ENCODE measurements at regions not wholly inside any gene's neighbourhood (a gene's known extent, or its start where the extent isn't known, plus 50 kb on each side); places are given as distances from the start of the nearest gene placed in this dataset.

DNA sequence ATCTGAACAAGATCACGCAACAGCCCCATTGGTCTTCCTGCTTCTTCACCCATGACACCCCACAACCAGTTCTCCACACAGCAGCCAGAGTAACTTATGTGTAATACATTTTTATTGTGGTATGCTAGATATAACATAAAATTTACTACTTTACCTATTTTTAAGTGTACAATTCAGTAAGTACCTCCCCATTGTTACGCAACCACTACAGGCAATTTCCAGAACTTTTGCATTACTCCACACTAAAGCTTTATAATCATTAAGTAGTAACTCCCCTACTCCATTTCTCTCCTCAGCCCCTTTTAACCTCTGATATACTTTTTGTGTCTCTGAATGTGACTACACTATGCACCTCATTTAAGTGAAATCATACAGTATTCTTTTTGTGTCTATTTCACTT, 575.4 kb upstream of the CADM1 start:
- H3K9me3 Mint-ChIP-seq (ENCODE audit: unreplicated experiment) = no peaks in the 10 kb centered on the region
- H3K4me3 Mint-ChIP-seq (ENCODE audit: unreplicated experiment) = no peak overlapping the region
- no peak overlapping the region for H3K27ac Mint-ChIP-seq (ENCODE audit: unreplicated experiment)
- TF ChIP-seq, protein P1, sequence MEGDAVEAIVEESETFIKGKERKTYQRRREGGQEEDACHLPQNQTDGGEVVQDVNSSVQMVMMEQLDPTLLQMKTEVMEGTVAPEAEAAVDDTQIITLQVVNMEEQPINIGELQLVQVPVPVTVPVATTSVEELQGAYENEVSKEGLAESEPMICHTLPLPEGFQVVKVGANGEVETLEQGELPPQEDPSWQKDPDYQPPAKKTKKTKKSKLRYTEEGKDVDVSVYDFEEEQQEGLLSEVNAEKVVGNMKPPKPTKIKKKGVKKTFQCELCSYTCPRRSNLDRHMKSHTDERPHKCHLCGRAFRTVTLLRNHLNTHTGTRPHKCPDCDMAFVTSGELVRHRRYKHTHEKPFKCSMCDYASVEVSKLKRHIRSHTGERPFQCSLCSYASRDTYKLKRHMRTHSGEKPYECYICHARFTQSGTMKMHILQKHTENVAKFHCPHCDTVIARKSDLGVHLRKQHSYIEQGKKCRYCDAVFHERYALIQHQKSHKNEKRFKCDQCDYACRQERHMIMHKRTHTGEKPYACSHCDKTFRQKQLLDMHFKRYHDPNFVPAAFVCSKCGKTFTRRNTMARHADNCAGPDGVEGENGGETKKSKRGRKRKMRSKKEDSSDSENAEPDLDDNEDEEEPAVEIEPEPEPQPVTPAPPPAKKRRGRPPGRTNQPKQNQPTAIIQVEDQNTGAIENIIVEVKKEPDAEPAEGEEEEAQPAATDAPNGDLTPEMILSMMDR (IDR thresholded peaks at IDR 0.05) = no peak
- DNase-seq (ENCODE audit: extremely low spot score, unreplicated experiment) = no peak
- peaks cover 56% of the 10 kb centered on the region for H3K27me3 Mint-ChIP-seq (ENCODE audit: unreplicated experiment)
- H3K36me3 Mint-ChIP-seq (ENCODE audit: unreplicated experiment) = no peaks in the 10 kb centered on the region
- no peaks in the 10 kb centered on the region for H3K4me1 Mint-ChIP-seq (ENCODE audit: unreplicated experiment)

DNA sequence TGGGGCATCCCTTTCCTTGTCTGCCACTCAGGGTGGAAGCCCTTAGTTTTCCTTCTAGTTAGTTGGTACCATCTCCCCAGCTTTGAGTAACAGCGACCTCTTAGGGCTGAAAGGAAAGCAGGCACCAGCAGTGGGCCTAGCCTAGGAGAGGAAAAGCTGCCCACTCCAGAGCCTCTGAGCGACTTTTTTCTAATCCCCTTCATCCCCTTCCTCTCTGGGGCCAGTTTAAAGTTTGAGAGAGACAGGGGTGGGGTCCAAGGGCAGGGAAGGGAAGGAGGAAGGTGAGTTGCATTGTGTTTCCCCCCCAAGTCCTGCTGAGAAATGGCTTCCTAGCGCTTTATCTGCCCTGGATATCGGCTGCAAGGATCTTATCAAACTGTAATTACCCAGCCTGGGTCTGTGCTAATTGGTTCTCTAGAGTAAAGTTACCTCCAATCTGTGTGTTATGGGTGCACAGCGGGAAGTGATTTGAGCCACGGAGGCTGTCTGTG, 573.9 kb upstream of the CADM1 start:
- Mint-ChIP-seq H3K27me3 (ENCODE audit: unreplicated experiment) (peaks cover 46% of the 10 kb centered on the region), H3K4me1 (ENCODE audit: unreplicated experiment) (no peaks in the 10 kb centered on the region), H3K4me3 (ENCODE audit: unreplicated experiment) (no peak overlapping the region), H3K27ac (ENCODE audit: unreplicated experiment) (no peak overlapping the region), H3K9me3 (ENCODE audit: unreplicated experiment) (no peaks in the 10 kb centered on the region), H3K36me3 (ENCODE audit: unreplicated experiment) (no peaks in the 10 kb centered on the region)
- DNase-seq (ENCODE audit: extremely low spot score, unreplicated experiment) = no peak
- TF ChIP-seq, protein P1 (IDR thresholded peaks at IDR 0.05) = peak; percentile 57

DNA sequence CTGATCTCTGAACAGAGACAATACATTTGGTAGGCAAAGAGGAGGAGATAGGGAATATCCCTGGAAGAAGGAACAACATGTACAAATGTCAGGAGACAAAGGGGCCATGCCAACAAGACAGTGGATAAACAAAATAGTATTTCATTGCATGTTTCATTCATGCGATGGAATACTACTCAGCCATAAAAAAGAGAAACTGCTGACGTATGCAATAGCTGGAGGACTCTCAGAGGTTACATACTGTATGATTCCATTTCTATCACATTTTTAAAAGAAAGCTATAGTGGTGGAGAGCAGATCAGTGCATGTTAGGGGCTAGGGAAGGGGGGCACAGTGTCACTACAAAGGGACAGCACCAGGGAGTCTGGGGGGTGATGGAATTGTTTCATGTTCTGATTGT, 572.9 kb upstream of the CADM1 start:
- DNase-seq (ENCODE audit: extremely low spot score, unreplicated experiment) = no peak
- Mint-ChIP-seq H3K9me3 (ENCODE audit: unreplicated experiment) (no peaks in the 10 kb centered on the region), H3K36me3 (ENCODE audit: unreplicated experiment) (no peaks in the 10 kb centered on the region), H3K27ac (ENCODE audit: unreplicated experiment) (no peak overlapping the region), H3K4me3 (ENCODE audit: unreplicated experiment) (no peak overlapping the region), H3K27me3 (ENCODE audit: unreplicated experiment) (peaks cover 43% of the 10 kb centered on the region), H3K4me1 (ENCODE audit: unreplicated experiment) (no peaks in the 10 kb centered on the region)
- TF ChIP-seq, protein P1 (IDR thresholded peaks at IDR 0.05) = no peak

DNA sequence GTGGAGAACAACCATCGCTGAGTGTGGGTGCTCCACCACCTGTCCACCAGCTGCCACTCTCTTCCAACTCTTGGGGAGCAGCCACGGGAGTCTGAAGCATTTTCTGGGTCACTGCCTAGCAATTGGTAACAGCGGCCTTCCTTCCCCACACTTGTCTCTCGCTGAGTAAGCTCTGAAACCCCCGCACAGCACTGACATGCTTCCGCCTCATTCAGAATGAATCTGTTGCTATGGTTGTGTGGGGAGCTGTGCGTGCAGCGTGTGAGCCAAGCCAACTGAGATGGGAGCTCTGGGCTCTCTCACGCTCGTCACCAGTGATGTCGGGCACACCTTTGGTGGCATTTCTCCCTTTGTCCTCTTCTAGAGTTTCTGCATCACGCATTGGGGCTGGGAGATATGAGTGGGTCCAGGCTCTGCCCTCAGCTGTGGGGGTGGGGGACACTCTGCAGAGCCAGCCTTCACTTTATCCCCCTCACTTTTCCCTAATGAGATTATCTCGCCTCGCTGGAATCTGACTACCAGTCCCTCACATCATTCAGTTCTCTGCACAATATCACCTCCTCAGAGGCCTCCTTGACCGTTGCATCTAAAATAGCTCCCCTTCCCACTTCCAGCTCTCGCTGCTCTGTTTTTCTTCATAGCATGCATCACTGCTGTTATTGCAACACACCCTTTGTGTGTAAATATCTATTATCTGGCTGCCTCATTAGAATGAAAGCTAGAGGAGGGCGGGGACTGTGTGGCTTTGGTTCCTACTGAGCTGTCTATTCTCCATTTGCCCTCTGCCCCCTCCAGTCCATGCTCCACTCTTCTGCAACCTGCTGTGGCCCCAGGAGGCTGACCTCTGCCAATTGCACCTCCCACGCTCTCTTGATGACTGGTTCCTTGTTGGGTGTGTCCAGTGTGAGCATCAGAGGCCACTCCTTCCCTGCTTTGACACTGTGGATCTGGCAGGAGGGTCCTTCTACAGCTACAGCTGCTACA, 569.9 kb upstream of the CADM1 start:
- no peak overlapping the region for H3K4me3 Mint-ChIP-seq (ENCODE audit: unreplicated experiment)
- peaks cover 41% of the 10 kb centered on the region for H3K27me3 Mint-ChIP-seq (ENCODE audit: unreplicated experiment)
- no peaks in the 10 kb centered on the region for H3K9me3 Mint-ChIP-seq (ENCODE audit: unreplicated experiment)
- no peak overlapping the region for H3K27ac Mint-ChIP-seq (ENCODE audit: unreplicated experiment)
- DNase-seq (ENCODE audit: extremely low spot score, unreplicated experiment) = no peak
- no peaks in the 10 kb centered on the region for H3K4me1 Mint-ChIP-seq (ENCODE audit: unreplicated experiment)
- TF ChIP-seq, protein P1 (IDR thresholded peaks at IDR 0.05) = no peak
- no peaks in the 10 kb centered on the region for H3K36me3 Mint-ChIP-seq (ENCODE audit: unreplicated experiment)
